HS-5 (cell line): ENCODE measurements at regions not wholly inside any gene's neighbourhood (a gene's known extent, or its start where the extent isn't known, plus 50 kb on each side); places are given as distances from the start of the nearest gene placed in this dataset.

Experiments
- DNase-seq: peaks from one replicate; pipeline ENCODE4 v3.0.0-alpha.2; 2012; ENCODE audit warnings: low read depth

DNA sequence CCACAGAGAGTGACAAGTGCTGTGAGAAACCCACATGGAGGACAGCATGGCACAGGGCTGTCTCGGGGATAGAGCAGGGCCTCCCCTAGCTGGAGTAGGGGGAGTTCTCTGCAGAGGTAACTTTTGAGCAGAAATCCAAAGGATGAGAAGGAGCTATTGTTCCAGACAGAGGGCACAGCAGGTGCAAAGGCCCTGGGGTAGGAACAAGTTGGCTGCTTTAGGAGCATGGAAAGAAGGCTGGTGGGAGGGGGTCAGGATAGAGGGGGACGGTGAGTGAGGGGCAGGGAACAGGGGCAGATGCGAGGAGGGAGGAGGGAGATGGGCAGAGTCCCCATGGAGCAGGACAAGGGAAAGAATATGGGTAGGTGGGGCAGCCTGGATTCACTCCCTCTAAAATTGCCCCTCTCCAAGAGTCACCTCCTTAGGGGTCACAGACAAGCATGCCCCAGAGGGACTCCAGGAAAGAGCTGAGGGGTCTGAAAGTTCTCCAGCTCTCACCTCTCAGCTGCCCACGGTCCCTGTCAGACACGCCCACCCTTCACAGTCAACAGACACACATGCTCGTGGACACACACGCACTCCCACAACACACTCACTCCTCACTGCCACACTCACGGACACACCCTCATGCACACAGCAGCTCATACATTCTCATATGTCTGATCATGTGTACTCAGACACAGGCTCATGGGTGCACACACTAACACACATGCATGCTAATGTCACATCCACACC, 110.7 kb downstream of the LITAF start:
- DNase-seq, result no peak

DNA sequence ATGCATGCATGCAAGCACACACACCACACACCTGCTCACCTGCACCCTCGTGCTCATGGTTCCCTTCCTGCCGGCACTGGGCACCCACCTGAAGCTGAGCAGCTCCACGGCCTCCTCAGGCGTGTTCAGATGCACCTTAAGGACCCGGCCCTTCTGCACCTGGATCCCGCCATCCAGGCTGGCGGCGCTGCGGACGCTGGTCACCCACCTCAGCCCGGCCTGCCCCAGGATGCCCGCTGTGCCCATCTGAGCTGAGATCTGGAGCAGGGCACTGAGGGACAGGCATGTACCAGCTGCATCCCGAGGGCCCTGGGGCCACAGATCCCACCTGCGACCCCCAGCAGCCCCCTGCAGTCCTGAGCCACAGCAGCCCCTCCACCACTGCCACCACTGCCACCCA, 110.0 kb downstream of the LITAF start:
- no peak for DNase-seq

DNA sequence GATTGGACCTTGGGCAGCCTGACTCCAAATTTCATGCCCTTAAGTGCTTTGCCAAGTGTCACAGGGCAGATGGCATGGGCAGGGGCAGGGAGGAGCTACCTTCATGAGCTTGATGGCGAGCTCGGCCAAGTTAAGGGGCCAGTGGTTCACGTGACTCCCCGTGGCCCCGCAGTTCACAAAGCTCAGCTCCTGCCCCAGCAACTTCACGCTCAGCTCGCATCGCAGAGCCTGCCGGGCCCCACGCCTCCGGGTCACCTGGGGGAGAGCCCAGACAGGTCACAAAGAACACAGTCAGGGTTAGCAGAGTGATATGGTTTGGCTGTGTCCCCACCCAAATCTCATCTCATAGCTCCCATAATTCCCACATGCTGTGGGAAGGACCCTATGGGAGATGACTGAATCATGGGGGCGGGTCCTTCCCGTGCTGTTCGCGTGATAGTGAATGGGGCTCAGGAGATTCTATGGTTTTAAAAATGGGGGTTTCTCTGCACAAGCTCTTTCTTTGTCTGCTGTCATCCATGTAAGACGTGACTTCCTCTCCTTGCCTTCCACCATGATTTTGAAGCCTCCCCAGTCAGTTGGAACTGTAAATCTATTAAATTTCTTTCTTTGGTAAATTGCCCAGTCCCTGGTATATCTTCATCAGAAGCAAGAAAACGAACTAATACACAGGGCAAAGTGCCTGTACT, 108.1 kb downstream of the LITAF start:
- no peak for DNase-seq

DNA sequence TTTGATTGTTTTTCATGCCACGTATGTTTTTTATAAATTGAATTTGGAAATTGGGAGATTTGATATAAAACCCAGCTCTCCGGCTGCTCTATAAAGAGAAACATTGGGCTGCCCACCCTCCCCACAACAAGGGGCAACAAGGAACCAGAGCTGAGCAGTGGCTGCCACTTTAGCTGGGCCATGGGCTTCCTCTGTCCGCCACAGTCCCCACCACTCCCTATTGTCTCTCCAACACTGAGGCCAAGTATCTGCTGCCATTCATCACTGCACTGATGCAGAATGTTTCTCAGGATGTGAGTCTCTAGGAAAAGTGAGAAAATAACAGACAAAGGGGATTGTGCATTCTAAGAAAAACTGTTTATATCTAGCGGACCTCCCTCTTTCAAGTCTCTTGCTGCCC, 106.8 kb downstream of the LITAF start:
- DNase-seq, result no peak

DNA sequence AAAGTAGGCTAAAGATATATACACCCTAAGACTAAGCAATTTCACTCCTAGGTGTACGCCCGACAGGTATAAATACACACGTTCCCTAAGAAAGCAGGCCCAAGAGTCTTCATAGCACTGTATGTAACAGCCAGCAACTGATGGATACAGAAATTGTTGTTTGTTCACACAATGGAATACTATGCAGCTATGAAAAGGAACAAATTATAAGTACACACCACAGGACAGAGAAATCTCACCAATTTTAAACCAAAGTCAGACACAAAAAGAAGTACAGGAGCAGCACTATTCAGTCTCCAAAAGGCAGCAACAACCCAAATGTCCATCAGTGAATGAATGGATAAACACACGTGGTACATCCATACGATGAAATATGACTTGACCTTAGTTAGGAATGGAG, 106.1 kb downstream of the LITAF start:
- no peak for DNase-seq

DNA sequence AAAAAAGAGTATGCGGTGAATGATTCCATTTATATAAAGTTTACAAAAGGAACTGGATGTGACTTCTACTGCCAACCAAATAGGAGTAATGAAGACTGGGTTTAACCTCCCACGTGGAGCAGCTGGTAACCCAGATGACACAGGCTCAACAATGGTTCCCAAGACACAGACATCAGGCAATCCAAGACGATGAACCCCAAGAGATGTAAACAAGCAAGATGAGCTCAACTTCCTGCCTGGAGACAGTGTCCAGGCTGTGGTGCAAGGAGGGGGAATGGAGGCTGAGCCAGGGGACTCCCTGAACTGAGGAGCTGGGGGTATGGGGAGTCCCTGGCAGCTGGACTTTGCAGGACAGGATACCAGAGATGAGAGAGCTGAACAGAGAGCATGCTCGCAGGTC, 104.7 kb downstream of the LITAF start:
- no peak for DNase-seq

DNA sequence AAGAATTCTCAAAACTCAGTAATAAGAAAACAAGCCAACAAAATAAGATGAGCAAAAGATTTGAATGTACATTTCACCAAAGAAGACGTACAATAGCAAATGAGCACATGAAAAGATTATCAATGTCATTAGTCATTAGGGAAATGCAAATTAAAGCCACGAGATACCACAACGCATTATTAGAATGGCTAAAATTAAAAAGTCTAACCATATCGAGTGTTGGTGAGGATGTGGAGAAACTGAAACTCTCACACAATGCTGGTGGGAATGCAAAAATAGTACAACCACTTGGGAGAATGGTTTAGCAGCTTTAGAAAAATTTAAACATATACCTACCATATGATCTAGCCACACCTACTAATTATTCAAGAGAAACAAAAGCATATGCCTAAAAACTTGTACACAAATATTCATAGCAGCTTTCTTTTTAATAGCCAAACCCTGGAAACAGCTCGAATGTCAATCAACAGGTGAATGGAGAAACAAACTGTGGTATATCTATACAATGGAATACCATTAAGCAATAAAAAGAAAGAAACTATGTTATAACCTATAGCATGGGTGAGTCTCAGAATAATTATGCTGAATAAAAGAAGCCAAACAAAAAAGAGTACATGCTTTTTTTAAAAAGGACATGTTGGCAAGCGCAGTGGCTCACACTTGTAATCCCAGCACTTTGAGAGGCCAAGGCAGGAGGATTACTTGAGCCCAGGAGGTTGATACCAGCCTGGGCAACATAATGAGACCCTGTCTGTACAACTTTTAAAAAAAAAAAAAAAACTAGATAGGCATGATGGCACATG, 103.6 kb downstream of the LITAF start:
- DNase-seq, result no peak

DNA sequence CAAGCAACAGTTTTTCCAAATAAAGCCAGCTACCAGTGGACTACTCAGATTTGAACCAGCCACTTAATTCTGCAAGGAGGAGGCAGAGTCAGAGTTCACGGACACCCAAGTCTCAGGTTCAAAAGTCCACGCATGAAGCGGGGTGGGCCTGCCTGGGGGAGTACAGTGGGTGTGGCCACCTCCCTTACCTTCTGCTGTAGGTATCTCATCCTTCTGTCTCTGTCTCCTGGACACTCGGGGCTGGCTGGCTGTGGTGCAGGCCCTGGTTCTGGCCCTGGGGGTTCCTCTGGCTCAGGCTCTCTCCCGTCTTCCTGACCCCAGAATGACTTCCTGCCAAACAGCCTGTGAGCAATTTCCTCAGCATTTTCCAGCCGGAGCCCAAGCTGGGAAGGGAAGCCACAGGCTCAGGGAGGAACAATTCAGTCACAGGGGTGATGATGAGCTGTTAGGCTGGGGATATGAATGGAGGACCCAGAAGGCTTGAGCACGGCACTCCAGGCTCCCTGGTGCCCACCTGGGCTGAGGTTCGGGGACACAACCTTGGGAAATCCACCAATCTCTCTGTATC, 101.9 kb downstream of the LITAF start:
- no peak for DNase-seq

DNA sequence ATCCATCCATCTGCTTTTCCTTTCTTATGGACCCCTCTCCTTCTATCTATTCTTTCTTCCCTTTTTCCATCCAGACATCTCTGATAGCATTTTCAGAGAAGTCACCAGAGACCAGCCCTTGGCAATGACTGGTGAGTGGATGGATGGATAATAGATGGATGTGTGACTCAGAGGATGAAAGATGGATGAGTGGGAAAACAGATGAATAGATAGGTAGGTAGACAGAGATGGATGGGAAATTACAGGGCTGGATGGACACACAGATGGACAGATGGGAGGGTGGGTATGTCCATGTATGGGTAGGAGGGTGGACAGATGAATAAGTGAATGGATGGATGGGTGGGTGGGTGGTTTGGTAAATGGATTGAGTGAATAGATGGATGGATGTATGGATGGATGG, 101.0 kb downstream of the LITAF start:
- no peak for DNase-seq

DNA sequence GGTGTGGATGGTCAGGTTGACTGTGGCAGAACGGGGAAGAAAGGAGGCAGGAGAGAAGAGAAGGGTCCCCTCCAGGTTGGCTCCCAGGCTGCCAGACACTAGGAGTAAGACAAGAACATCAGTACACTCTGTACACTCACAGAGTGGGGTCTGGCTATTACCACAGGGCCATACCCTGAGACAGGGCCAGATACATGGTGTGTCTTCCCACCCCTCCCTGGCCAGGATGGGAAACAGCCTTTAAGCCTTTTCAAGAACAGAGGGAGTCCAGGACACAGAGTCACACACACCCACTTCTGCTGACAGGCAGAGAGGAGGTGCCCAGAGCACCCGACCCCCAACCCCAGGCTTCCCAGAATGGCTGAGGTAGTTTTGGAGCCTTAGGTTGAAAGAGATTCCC, 99.4 kb downstream of the LITAF start:
- no peak for DNase-seq

DNA sequence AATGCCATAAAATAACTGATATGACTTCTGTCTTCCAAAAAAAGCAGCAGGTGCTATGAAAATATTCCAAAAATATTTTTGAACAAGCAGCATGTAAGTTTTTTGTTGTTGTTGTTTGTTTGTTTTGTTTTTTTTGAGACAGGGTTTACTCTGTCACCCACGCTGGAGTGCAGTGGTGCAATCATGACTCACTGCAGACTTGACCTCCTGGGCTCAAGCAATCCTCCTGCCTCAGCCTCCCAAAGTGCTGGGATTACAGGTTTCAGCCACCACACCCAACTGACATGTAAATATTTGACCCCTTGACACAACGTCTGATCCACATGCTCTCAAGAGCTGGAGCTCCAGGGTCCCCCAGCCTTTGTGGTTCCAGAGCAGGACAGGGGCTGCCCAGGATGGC, 98.4 kb downstream of the LITAF start:
- no peak for DNase-seq

DNA sequence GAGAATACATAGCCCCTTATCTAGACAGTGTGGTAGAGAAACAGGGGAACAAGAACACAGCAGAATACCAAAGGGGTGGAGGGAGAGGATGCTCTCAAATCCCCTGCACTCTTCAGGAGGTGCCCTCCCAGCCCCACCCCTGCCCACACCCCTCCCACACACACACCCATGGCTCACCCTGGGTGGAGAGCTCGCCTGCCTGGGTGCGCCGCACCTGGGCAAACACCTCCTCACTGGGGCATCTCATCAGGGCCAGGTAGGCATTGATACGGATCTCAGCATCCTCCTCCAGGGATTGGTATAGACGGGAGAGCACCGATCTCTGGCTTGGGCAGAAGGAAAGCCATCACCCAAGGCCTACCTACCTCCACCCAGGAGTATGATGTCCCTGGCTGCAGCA, 95.2 kb downstream of the LITAF start:
- DNase-seq, result no peak

DNA sequence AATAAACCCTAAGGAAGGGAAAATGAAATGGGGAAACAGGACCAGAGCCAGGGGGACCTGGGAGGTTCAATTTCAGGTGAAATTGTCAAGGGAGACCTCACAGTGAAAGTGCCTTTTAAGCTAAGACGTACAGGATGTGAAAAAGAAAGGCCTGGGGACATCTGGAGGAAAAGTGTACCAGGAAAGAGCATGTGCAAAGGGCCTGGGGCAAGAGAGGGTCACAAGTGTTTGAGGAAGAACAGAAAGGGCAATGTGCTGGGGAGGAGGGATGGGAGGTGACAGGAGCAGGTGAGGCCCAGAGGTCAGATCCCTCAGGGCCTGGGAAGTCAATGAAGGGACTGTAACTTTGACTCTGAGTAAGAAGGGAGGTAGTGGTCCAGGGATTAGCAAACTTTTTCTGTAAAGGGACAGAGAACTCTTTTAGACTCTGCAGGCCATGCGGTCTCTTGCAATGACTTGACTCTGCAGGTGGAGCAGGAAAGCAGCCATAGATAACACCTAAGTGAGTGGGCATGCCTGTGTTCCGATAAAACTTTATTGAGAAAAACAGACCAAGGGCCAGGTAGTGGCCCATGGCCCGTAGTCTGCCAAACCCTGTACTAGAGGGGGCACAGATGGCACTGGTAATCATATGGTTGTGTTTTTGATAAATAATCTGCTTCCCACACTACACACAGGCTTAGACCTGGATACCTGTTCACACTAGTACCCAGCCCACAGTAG, 93.8 kb downstream of the LITAF start:
- no peak for DNase-seq

DNA sequence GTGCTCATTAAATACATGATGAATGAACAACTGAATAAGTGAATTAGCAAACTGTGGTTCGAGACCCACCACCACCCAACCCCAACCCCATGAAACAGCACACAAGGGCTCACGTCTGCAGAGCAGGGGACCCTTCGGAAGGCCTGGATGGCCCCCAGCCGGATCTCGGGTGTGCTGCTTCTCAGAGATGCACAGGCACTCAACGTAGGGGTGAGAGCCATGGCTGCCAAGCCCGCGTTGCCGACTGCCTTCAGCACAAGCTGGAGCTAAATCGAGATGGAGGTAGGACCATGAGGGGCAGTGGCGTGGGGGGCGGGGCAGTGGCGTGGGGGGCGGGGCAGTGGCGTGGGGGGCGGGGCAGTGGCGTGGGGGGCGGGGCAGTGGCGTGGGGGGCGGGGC, 93.2 kb downstream of the LITAF start:
- DNase-seq, result no peak

DNA sequence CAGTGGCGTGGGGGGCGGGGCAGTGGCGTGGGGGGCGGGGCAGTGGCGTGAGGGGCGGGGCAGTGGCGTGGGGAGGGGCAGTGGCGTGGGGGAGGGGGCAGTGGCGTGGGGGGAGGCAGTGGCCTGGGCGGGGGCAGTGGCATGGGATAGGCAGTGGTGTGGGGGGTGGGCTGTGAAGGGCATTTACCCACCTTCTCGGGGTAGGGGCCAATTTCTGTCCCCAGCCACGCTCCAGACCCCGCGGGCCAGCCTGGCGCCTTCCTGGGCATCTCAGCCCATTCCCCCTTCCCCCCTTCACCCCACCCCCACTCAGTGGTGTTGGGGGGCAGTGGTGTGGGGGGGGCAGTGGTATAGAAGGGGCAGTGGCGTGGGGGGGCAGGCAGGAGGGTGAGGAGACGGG, 92.7 kb downstream of the LITAF start:
- DNase-seq, result no peak

DNA sequence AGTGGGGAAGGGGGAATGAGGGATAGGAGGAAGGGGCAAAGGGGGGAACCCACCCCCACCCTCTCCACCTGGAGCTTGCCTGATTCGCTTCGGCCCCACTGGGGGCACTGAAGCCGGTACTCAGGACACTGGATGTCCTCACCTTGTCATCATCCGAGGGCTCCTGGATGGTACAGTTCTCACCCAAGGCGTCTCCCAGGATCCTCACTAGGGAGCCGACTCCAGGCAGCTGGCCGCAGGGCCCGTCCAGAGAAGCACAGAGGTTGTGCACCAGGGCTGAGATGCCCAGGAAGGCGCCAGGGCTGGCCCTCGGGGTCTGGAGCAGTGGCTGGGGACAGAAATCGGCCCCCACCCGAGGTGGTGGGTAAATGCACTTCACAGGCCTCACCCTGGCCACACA, 92.3 kb downstream of the LITAF start:
- DNase-seq, result no peak

DNA sequence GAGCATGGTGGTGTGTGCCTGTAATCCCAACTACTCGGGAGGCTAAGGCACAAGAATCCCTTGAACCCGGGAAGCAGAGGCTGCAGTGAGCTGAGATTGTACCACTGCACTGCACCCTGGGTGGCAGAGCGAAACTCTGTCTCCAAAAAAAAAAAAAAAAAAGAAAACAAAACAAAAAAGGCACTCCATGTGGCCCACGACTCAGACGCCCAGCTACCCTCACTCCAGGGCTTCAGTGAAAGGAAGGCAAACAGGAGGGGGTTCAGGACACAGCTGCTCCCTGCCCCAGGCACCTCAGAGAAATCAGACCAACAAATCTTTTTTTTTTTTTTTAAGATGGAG, 91.7 kb downstream of the LITAF start:
- DNase-seq, result no peak
